ENCODE measurements at regions not wholly inside any gene's neighbourhood (a gene's known extent, or its start where the extent isn't known, plus 50 kb on each side); places are given as distances from the start of the nearest gene placed in this dataset.

DNA sequence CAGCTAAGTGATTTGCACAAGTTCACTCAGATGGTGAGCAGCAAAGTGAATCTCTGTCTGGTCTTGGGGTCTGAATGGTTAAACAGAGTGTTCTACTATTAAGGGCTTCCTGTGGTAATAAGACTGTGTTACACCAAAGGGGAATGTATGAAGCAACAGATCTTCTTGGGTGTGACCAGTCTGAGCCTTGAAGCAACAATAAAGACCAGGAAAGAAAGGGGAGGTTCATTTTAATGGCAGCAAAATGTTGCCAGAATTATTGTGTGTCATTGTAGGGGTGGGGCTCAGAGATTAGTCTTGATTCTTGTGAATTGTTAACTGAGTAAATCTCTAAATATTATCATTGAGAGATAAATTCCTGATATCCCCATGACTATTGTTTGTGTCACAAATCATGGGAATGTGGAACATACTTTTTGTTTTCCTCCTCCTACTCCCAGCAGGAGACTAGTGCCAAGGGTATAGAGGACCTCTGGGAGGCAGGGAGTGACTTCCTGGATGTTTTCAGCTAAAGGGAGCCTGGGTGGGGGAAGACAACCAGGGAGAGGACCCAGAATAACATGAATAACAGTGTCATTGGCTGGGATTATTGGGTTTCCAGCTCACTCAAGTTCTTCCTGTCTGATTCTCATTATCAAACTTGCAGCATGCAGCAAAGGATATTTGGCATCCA, 141.4 kb upstream of the PAK3 start:
- TF ChIP-seq, protein P1, sequence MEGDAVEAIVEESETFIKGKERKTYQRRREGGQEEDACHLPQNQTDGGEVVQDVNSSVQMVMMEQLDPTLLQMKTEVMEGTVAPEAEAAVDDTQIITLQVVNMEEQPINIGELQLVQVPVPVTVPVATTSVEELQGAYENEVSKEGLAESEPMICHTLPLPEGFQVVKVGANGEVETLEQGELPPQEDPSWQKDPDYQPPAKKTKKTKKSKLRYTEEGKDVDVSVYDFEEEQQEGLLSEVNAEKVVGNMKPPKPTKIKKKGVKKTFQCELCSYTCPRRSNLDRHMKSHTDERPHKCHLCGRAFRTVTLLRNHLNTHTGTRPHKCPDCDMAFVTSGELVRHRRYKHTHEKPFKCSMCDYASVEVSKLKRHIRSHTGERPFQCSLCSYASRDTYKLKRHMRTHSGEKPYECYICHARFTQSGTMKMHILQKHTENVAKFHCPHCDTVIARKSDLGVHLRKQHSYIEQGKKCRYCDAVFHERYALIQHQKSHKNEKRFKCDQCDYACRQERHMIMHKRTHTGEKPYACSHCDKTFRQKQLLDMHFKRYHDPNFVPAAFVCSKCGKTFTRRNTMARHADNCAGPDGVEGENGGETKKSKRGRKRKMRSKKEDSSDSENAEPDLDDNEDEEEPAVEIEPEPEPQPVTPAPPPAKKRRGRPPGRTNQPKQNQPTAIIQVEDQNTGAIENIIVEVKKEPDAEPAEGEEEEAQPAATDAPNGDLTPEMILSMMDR (IDR thresholded peaks at IDR 0.05) = no peak
- no peak for TF ChIP-seq EP300 (IDR thresholded peaks at IDR 0.05)
- no peak for TF ChIP-seq POLR2AphosphoS5 (IDR thresholded peaks at IDR 0.05)
